B cell (primary cell): ENCODE measurements at regions not wholly inside any gene's neighbourhood (a gene's known extent, or its start where the extent isn't known, plus 50 kb on each side); places are given as distances from the start of the nearest gene placed in this dataset.

Source experiments
- ATAC-seq: fragments of 200-7000 bp; cut with Tn5 transposase; one replicate; pipeline ENCODE4 v1.10.0; 2021; ENCODE audit warnings: low read depth, mild to moderate bottlenecking, moderate number of reproducible peaks, moderate library complexity
- CTCF ChIA-PET: fragments of 350-600 bp; sonication (Branson Sonifier 250); formaldehyde crosslinking; loops from one replicate; lab custom pipeline; 2021; ENCODE audit warnings: antibody characterized with exemption, inconsistent platforms; lab: Charles Lee
- POLR2A ChIA-PET: fragments of 350-600 bp; sonication (Branson Sonifier 250); formaldehyde crosslinking; loops from one replicate; lab custom pipeline; 2021; ENCODE audit warnings: antibody characterized with exemption; lab: Charles Lee
- DNase-seq: peaks from one replicate; pipeline ENCODE4 v3.0.0; 2013
- H2AFZ ChIP-seq: 2 replicates; pipeline ENCODE4 v1.6.1; 2012; ENCODE audit warnings: mild to moderate bottlenecking, low read depth, low read length; ENCODE audit not compliant: insufficient read depth, poor library complexity, severe bottlenecking
- H3K27ac ChIP-seq, 2 donors: 1 replicate in 1 of 2; 2 replicates in 1 of 2; pipeline ENCODE4 v1.5.1; 2012 to 2013; ENCODE audit warnings: low read length in 2 of 2, mild to moderate bottlenecking in 2 of 2, moderate library complexity in 1 of 2
- H3K27me3 ChIP-seq, 4 experiments: fragments of 200-600 bp in 1 of 4; sonication (generic) in 1 of 4; replicated peaks in 1 of 4; 1 replicate in 2 of 4; 2 replicates in 2 of 4; pipeline versions ENCODE4 v1.6.1 to v1.7.0; 2013 to 2016; ENCODE audit warnings: low read length in 3 of 4, mild to moderate bottlenecking in 2 of 4, mixed read lengths in 1 of 4, moderate library complexity in 1 of 4; ENCODE audit not compliant: insufficient read depth in 4 of 4, control insufficient read depth in 3 of 4; ENCODE audit errors: control extremely low read depth in 1 of 4
- H3K36me3 ChIP-seq, 2 experiments: replicated peaks in 1 of 2; 1 replicate in 1 of 2; 2 replicates in 1 of 2; pipeline versions ENCODE4 v1.6.1 to v1.7.1; 2013; ENCODE audit warnings: low read length in 1 of 2; ENCODE audit not compliant: insufficient read depth in 2 of 2, control insufficient read depth in 1 of 2; ENCODE audit errors: control extremely low read depth in 1 of 2, extremely low read depth in 1 of 2
- H3K4me1 ChIP-seq, 2 donors: fragments of 200-600 bp in 1 of 2; sonication (generic) in 1 of 2; 1 replicate in 1 of 2; 2 replicates in 1 of 2; pipeline versions ENCODE4 v1.5.1 to v1.6.1; 2013 to 2017; ENCODE audit warnings: low read length in 2 of 2; ENCODE audit not compliant: control insufficient read depth in 2 of 2, insufficient read depth in 2 of 2
- H3K4me2 ChIP-seq: replicated peaks from 2 replicates; pipeline ENCODE3; 2012; ENCODE audit warnings: mild to moderate bottlenecking, low read depth, low read length; ENCODE audit not compliant: poor library complexity, severe bottlenecking
- H3K4me3 ChIP-seq, 5 experiments: fragments of 200-600 bp in 1 of 5; sonication (generic) in 1 of 5; 1 replicate in 3 of 5; 2 replicates in 2 of 5; pipeline versions ENCODE4 v1.5.1 to v1.7.0; 2011 to 2016; ENCODE audit warnings: low read length in 4 of 5, mild to moderate bottlenecking in 4 of 5, low read depth in 2 of 5, control low read depth in 1 of 5, moderate library complexity in 1 of 5; ENCODE audit not compliant: insufficient read depth in 1 of 5; ENCODE audit errors: control extremely low read depth in 1 of 5, extremely low read depth in 1 of 5
- H3K79me2 ChIP-seq: fragments of 200-600 bp; sonication (generic); one replicate; pipeline ENCODE4 v1.6.0; 2016; ENCODE audit warnings: low read length; ENCODE audit not compliant: control insufficient read depth, insufficient read depth
- H3K9ac ChIP-seq: fragments of 200-600 bp; sonication (generic); 2 replicates; pipeline ENCODE4 v1.6.1; 2017; ENCODE audit warnings: mild to moderate bottlenecking, low read length, moderate library complexity
- H3K9me3 ChIP-seq, 3 donors: one replicate each; pipeline versions ENCODE4 v1.6.1 to v1.7.1; 2013; ENCODE audit warnings: low read length in 2 of 3; ENCODE audit not compliant: control insufficient read depth in 2 of 3, insufficient read depth in 1 of 3; ENCODE audit errors: control extremely low read depth in 1 of 3
- H4K20me1 ChIP-seq: 2 replicates; pipeline ENCODE4 v1.6.0; 2012; ENCODE audit warnings: mild to moderate bottlenecking, low read length; ENCODE audit not compliant: insufficient read depth, control insufficient read depth, poor library complexity, severe bottlenecking
- H3K27ac Mint-ChIP-seq: one replicate; pipeline ENCODE4 v1.8.0; 2021; ENCODE audit warnings: mixed read lengths
- H3K27me3 Mint-ChIP-seq: one replicate; pipeline ENCODE4 v1.8.0; 2021; ENCODE audit warnings: mixed read lengths
- H3K4me1 Mint-ChIP-seq: one replicate; pipeline ENCODE4 v1.8.0; 2021; ENCODE audit warnings: mixed read lengths
- H3K4me3 Mint-ChIP-seq: one replicate; pipeline ENCODE4 v1.8.0; 2021; ENCODE audit warnings: mixed read lengths
- H3K9me3 Mint-ChIP-seq: one replicate; pipeline ENCODE4 v1.8.0; 2022; ENCODE audit warnings: mixed read lengths; ENCODE audit not compliant: insufficient read depth
- EZH2 ChIP-seq: IDR thresholded peaks from 2 replicates; pipeline ENCODE4 v1.6.1; 2012; ENCODE audit warnings: borderline replicate concordance, low read depth, mild to moderate bottlenecking, moderate library complexity, low read length; ENCODE audit not compliant: insufficient read depth, poor library complexity, severe bottlenecking
- WGBS: methylation state at CpG from one replicate; pipeline ENCODE4 v1.1.5; 2013; ENCODE audit warnings: missing lambda C conversion rate; ENCODE audit not compliant: insufficient coverage; 5-methylcytosine and 5-hydroxymethylcytosine counted together
- intact Hi-C: fragments of 100-400 bp; cut with micrococcal nuclease; formaldehyde crosslinking; loops from one replicate; pipeline ENCODE4 v1.10.0; 2022
- TF ChIP-seq, protein P1 (sequence below): fragments of 200-600 bp; IDR thresholded peaks from one replicate; pipeline ENCODE4 v1.8.0; 2022; ENCODE audit warnings: antibody characterized with exemption, mild to moderate bottlenecking

DNA sequence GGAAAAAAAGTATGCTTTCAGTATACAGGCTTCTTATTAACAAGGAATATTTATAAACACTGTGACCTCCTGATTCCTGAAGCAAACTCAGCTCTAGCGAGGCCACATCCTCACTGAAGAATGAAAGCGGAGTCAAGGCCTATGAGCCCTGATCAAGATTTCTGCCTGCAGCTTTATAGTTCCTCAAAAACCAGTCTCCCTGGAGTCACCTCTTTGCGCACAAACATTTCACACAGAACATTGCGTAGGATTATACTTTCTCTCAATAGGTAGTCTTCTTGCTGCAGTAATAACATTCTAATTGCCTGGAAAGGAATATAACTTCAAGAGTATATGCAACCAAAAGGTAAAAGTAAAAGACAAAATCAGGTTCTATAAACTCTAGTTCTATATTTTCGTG is 62.9 kb downstream of the SLC24A2 start:
- DNase-seq (no peak), ATAC-seq (no peak)
- Histone ChIP-seq H3K27ac (no peak overlapping the region), H3K4me2 (no peak overlapping the region), H3K36me3 (no peaks in the 10 kb centered on the region), H4K20me1 (no peaks in the 10 kb centered on the region), H3K79me2 (no peaks in the 10 kb centered on the region), H2AFZ (no peak overlapping the region), H3K27me3 (no peaks in the 10 kb centered on the region), H3K4me3 (no peak overlapping the region), H3K9ac (no peak overlapping the region), H3K9me3 (no peaks in the 10 kb centered on the region), H3K4me1 (no peaks in the 10 kb centered on the region)
- TF ChIP-seq EZH2 = no peak
- TF ChIP-seq, protein P1, sequence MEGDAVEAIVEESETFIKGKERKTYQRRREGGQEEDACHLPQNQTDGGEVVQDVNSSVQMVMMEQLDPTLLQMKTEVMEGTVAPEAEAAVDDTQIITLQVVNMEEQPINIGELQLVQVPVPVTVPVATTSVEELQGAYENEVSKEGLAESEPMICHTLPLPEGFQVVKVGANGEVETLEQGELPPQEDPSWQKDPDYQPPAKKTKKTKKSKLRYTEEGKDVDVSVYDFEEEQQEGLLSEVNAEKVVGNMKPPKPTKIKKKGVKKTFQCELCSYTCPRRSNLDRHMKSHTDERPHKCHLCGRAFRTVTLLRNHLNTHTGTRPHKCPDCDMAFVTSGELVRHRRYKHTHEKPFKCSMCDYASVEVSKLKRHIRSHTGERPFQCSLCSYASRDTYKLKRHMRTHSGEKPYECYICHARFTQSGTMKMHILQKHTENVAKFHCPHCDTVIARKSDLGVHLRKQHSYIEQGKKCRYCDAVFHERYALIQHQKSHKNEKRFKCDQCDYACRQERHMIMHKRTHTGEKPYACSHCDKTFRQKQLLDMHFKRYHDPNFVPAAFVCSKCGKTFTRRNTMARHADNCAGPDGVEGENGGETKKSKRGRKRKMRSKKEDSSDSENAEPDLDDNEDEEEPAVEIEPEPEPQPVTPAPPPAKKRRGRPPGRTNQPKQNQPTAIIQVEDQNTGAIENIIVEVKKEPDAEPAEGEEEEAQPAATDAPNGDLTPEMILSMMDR = no peak
- intact Hi-C loops = no loop called here
- H3K27me3 Mint-ChIP-seq = no peaks in the 10 kb centered on the region
- ChIA-PET POLR2A (no interaction called here), CTCF (no interaction called here)
- no peak overlapping the region for H3K27ac Mint-ChIP-seq
- no CpG with 5 or more reads among the region's 5 CpGs for WGBS
- H3K4me1 Mint-ChIP-seq = no peaks in the 10 kb centered on the region
- no peak overlapping the region for H3K4me3 Mint-ChIP-seq
- no peaks in the 10 kb centered on the region for H3K9me3 Mint-ChIP-seq

DNA sequence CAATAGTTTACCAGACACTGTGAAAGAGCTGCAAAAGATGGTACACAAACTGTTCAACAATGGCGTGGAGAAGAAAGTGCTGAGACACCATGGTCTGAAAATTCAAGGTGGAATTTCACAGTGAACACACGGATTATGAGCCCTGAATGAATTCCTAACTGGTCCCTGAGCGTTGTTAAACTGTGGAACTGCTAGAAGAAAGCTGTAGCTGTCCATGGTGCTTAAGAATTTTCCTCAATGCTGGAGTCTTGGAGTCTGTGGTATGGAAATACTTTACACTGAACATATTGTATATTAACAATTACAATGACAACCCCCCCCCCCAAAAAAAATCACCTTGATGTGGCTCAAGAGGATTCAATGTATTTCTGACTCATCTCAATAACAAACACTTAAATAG is 68.5 kb downstream of the SLC24A2 start:
- TF ChIP-seq, protein P1 = no peak
- Histone ChIP-seq H3K79me2 (no peaks in the 10 kb centered on the region), H3K4me3 (no peak overlapping the region), H3K9me3 (no peaks in the 10 kb centered on the region), H3K4me1 (no peaks in the 10 kb centered on the region), H3K4me2 (no peak overlapping the region), H3K9ac (no peak overlapping the region), H3K27ac (no peak overlapping the region), H3K36me3 (no peaks in the 10 kb centered on the region), H3K27me3 (no peaks in the 10 kb centered on the region), H2AFZ (no peak overlapping the region), H4K20me1 (no peaks in the 10 kb centered on the region)
- no peaks in the 10 kb centered on the region for H3K27me3 Mint-ChIP-seq
- CTCF ChIA-PET = no interaction called here
- DNase-seq = no peak
- intact Hi-C loops = no loop called here
- no peak overlapping the region for H3K27ac Mint-ChIP-seq
- no peak overlapping the region for H3K4me3 Mint-ChIP-seq
- ATAC-seq = no peak
- H3K4me1 Mint-ChIP-seq = no peaks in the 10 kb centered on the region
- H3K9me3 Mint-ChIP-seq = no peaks in the 10 kb centered on the region
- POLR2A ChIA-PET = no interaction called here
- WGBS = 35% methylated on average over 2 of the region's 3 CpGs
